Brain microvascular endothelial cell (primary cell): ENCODE measurements at regions not wholly inside any gene's neighbourhood (a gene's known extent, or its start where the extent isn't known, plus 50 kb on each side); places are given as distances from the start of the nearest gene placed in this dataset.

Experiments
- DNase-seq: peaks from one replicate; pipeline ENCODE4 v3.0.0-alpha.2; 2020
- H3K27ac ChIP-seq: fragments of 250-450 bp; sonication (Bioruptor Pico); 2 replicates; pipeline ENCODE4 v1.5.1; 2020; ENCODE audit warnings: mild to moderate bottlenecking, moderate library complexity
- H3K27me3 ChIP-seq: fragments of 250-450 bp; sonication (Bioruptor Pico); replicated peaks from 2 replicates; pipeline ENCODE4 v1.5.1; 2020; ENCODE audit warnings: mild to moderate bottlenecking
- H3K36me3 ChIP-seq: fragments of 250-450 bp; sonication (Bioruptor Pico); replicated peaks from 2 replicates; pipeline ENCODE4 v1.5.1; 2020; ENCODE audit warnings: mild to moderate bottlenecking
- H3K4me3 ChIP-seq: 2 replicates; pipeline ENCODE4 v1.5.1; 2011; ENCODE audit warnings: low read depth, mild to moderate bottlenecking, control low read depth, low read length, moderate library complexity
- CTCF ChIP-seq: IDR thresholded peaks from 2 replicates; pipeline ENCODE4 v1.5.1; 2011; ENCODE audit warnings: low read depth, mild to moderate bottlenecking, moderate library complexity, low read length, control low read depth, inconsistent platforms; ENCODE audit errors: missing control alignments
- in situ Hi-C: cut with HindIII; loops from 2 replicates; pipeline ENCODE4 v1.10.0; 2017; ENCODE audit warnings: low sequenced_read_pairs, low pct_ligation_motif_present

GRCh38 chr6:84525907-84526306, 238.5 kb downstream of the TBX18 start:
- H3K27me3 ChIP-seq = no peaks in the 10 kb centered on the region
- DNase-seq = no peak
- H3K4me3 ChIP-seq = no peak overlapping the region
- in situ Hi-C loops = no loop called here
- H3K36me3 ChIP-seq = no peaks in the 10 kb centered on the region
- no peak for TF ChIP-seq CTCF
- no peak overlapping the region for H3K27ac ChIP-seq

- in situ Hi-C loops = no loop called here
- Histone ChIP-seq H3K27me3 (no peaks in the 10 kb centered on the region), H3K27ac (no peak overlapping the region), H3K4me3 (no peak overlapping the region), H3K36me3 (no peaks in the 10 kb centered on the region)
- DNase-seq = no peak
- TF ChIP-seq CTCF = no peak
Measured at GRCh38 chr6:84524636-84525035, 239.8 kb downstream of the TBX18 start.

- H3K36me3 ChIP-seq = no peaks in the 10 kb centered on the region
- DNase-seq = peak; percentile 94
- H3K4me3 ChIP-seq = no peak overlapping the region
- no peak for TF ChIP-seq CTCF
- no peaks in the 10 kb centered on the region for H3K27me3 ChIP-seq
- in situ Hi-C loops = no loop called here
- peak overlapping the region; percentile 51 for H3K27ac ChIP-seq
Measured at GRCh38 chr6:84522135-84522549, 242.3 kb downstream of the TBX18 start.

GRCh38 chr6:84521511-84521910, 242.9 kb downstream of the TBX18 start:
- H3K27ac ChIP-seq = peak overlapping the region; percentile 51
- in situ Hi-C loops = no loop called here
- no peaks in the 10 kb centered on the region for H3K27me3 ChIP-seq
- H3K4me3 ChIP-seq = no peak overlapping the region
- no peaks in the 10 kb centered on the region for H3K36me3 ChIP-seq
- no peak for TF ChIP-seq CTCF
- DNase-seq = no peak

GRCh38 chr6:84517741-84518530, 246.5 kb downstream of the TBX18 start:
- H3K27me3 ChIP-seq = no peaks in the 10 kb centered on the region
- H3K36me3 ChIP-seq = no peaks in the 10 kb centered on the region
- H3K27ac ChIP-seq = no peak overlapping the region
- no peak for DNase-seq
- H3K4me3 ChIP-seq = no peak overlapping the region
- TF ChIP-seq CTCF = no peak
- in situ Hi-C loops = no loop called here

- Histone ChIP-seq H3K27me3 (no peaks in the 10 kb centered on the region), H3K27ac (no peak overlapping the region), H3K4me3 (no peak overlapping the region), H3K36me3 (no peaks in the 10 kb centered on the region)
- TF ChIP-seq CTCF = no peak
- in situ Hi-C loops = no loop called here
- DNase-seq = no peak
Measured at GRCh38 chr6:84516154-84516553, 248.2 kb downstream of the TBX18 start.
